Stimulated activated CD4-positive, alpha-beta T cell treated with anti-CD3 and anti-CD28 coated beads, TNF-alpha, amount 100 ng/mL, for 24 hours (primary cell): ENCODE measurements at regions not wholly inside any gene's neighbourhood (a gene's known extent, or its start where the extent isn't known, plus 50 kb on each side); places are given as distances from the start of the nearest gene placed in this dataset.

ENCODE experiments used
- DNase-seq, 3 experiments: peaks; one replicate each; pipeline ENCODE4 v3.0.0-alpha.2; 2020; ENCODE audit warnings: low read depth in 3 of 3

- peak; percentile 49 to 72 (median 67) for DNase-seq
Observed at GRCh38 chr14:50038398-50039119, 77.8 kb downstream of the VCPKMT start.

GRCh38 chr14:50039120-50039517 is 77.3 kb downstream of the VCPKMT start:
- DNase-seq: no peak

DNA sequence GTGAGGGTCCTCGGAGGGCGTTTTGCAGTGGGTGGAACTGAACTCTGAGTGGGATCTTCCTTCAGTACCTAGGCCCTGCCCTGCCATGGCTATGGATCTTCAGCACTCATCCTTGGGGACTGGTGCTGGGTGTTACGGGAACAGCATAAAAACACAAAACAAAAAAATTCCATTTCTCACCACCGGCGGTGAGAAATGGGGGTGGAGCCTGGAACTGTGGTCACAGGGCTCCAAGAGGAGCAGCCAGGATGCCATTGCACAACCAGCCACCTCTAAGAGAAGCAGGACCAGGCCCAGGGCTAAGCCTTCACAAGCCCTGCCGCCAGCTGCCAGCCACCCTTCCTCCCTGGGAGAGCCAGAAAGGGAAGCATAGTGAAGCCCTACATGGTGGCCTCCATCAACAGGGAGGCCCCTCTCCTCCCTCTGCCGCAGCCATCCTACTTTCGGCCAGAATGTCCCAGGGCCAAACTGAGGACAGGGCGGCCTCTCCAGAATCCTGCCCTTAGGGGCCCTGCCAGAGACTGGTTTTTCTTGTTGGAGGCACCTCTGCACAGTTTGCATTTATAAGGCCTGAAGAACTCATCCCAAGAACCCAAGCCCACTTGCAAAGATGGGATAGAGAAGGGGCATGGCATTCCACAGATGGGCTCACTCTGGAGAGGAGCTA is 76.5 kb downstream of the VCPKMT start:
- no peak for DNase-seq

DNA sequence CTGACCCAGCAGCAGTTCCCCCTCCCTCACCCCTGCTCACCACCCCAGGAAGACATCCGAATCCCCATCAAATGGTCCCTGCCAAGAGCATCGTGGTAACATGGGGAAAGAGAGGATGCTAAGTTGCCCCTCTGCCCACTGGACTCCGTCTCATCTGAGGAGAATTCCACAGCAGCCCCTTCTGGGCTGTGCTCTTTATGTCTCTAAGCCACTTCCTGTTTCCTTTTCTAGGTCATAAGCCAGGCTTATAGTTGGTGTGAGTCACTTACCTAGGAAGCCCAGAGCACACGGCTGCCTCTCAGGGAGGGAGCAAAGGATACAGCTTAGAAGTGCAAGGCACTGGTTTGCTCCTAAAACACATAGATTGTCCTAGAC is 76.0 kb downstream of the VCPKMT start:
- no peak for DNase-seq

- DNase-seq: no peak
Observed at GRCh38 chr14:50040895-50041465, 75.4 kb downstream of the VCPKMT start.

- DNase-seq: no peak
Observed at GRCh38 chr14:50041980-50042379, 74.4 kb downstream of the VCPKMT start.

- DNase-seq: no peak
Observed at GRCh38 chr14:50044042-50044651, 72.2 kb downstream of the VCPKMT start.

GRCh38 chr14:50045039-50045711 is 71.2 kb downstream of the VCPKMT start:
- peak in 1 of 3 experiments; percentile 71 for DNase-seq

- DNase-seq: no peak
Observed at GRCh38 chr14:50045837-50046236, 70.5 kb downstream of the VCPKMT start.

- no peak for DNase-seq
Observed at GRCh38 chr14:50047274-50047676, 69.1 kb downstream of the VCPKMT start.

- DNase-seq: no peak
Observed at GRCh38 chr14:50049093-50049492, 67.3 kb downstream of the VCPKMT start.

- DNase-seq: no peak
Observed at GRCh38 chr14:50049703-50050570, 66.4 kb downstream of the VCPKMT start.

DNA sequence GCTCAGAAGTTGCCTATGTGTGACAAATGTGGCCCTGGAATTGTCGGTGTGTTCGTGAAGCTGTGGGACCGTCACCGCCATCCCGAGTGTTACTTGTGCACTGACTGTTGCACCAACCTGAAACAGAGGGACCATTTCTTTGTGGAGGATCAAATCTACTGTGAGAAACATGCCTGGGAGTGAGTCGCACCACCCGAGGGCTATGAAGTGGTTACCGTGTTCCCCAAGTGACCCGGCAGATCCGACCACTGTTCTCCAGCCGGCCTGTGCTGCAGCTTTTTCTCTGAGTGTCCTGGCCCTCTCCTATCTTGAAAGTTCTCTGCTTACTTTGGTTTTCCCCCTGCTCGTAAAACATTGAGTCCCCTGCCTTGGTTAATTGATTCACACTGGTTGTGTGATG is 65.3 kb downstream of the VCPKMT start:
- no peak for DNase-seq

- no peak for DNase-seq
Observed at GRCh38 chr14:50051706-50052105, 64.7 kb downstream of the VCPKMT start.

DNA sequence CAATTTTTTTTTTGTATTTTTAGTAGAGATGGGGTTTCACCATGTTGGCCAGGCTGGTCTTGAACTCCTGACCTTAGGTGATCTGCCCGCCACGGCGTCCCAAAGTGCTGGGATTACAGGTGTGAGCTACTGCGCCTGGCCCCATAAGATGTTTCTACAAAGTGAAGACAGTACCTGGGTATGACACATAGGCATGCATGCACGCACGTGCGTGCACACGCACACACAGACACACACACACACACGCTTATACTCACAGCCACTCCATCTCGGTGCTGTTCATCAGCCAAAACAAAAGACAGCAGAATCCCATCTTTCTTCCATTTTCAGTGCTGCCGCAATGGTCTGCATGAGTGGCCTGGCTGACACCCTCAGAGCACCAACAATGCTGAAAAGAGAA is 63.9 kb downstream of the VCPKMT start:
- DNase-seq: no peak

DNA sequence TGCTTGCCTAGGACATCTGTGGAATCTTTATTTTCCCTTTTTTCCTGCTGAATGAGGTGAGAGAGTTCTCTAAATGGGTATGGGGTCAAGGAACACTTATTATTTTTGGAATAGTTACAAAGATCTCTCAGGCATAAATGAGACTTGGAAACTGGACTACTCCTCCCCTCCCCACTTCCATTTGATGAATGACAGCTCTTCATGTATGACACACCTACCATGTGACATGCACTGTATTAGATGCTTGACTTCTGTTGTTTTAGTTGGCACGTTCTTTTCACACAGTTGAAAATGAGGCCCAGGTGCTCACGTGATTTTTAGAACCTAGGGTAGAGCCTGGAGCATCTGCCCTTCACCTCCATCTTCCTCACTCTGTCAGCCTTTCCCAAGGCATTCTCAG is 62.4 kb downstream of the VCPKMT start:
- DNase-seq: no peak

GRCh38 chr14:50055461-50056228 is 60.7 kb downstream of the VCPKMT start:
- DNase-seq: no peak

GRCh38 chr14:50056435-50056834 is 59.9 kb downstream of the VCPKMT start:
- no peak for DNase-seq

- DNase-seq: no peak
Observed at GRCh38 chr14:50057331-50057730, 59.0 kb downstream of the VCPKMT start.

GRCh38 chr14:50058113-50058512 is 58.3 kb downstream of the VCPKMT start:
- DNase-seq: no peak
